NOMO-1 (cell line): ENCODE measurements at regions not wholly inside any gene's neighbourhood (a gene's known extent, or its start where the extent isn't known, plus 50 kb on each side); places are given as distances from the start of the nearest gene placed in this dataset.
A peak's percentile ranks its signal among the peaks of the same experiment; 100 is the strongest.

Source experiments
- DNase-seq, 2 experiments: peaks; one replicate each; lab custom pipeline; 2025; ENCODE audit not compliant: unreplicated experiment in 2 of 2; lab: John Stamatoyannopoulos, UW

GRCh38 chrX:76228499-76228898, 55.6 kb downstream of the PBDC1 start:
- DNase-seq = no peak

DNA sequence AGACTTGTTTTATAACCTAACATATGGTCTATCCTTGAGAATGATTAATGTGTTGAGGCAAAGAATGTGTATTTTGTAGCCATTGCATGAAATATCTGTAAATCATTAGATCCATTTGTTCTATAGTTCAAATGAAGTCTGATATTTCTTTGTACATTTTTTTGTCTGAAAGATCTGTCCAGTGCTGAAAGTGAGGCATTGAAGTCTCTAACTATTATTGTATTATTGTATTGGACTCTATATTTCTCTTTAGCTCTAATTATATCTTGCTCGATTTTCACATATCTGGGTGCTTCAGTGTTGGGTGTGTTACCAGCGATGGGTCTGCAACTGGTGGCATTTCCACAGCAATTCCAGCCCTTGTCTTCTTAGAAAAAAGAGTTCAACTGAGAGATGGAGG, 76.0 kb downstream of the PBDC1 start:
- no peak for DNase-seq

GRCh38 chrX:76253432-76253831, 80.6 kb downstream of the PBDC1 start:
- peak; percentile 0 to 19 for DNase-seq

GRCh38 chrX:76279007-76279406, 106.1 kb downstream of the PBDC1 start:
- DNase-seq = peak in 1 of 2 experiments; percentile 27
